Subcutaneous abdominal adipose tissue (tissue), 5 donors: ENCODE measurements at regions not wholly inside any gene's neighbourhood (a gene's known extent, or its start where the extent isn't known, plus 50 kb on each side); places are given as distances from the start of the nearest gene placed in this dataset.

Source experiments
- H3K27ac ChIP-seq: one replicate; pipeline ENCODE4 v1.7.0; 2013; ENCODE audit warnings: low read depth, mild to moderate bottlenecking, inconsistent platforms, low read length, moderate library complexity
- H3K27me3 ChIP-seq, 5 donors: one replicate each; pipeline ENCODE4 v1.7.0; 2013; ENCODE audit warnings: low read length in 5 of 5, inconsistent platforms in 1 of 5; ENCODE audit not compliant: control insufficient read depth in 5 of 5, insufficient read depth in 4 of 5
- H3K36me3 ChIP-seq, 5 donors: one replicate each; pipeline ENCODE4 v1.7.0; 2013; ENCODE audit warnings: low read length in 5 of 5; ENCODE audit not compliant: control insufficient read depth in 5 of 5, insufficient read depth in 5 of 5
- H3K4me1 ChIP-seq, 5 donors: one replicate each; pipeline ENCODE4 v1.7.0; 2013; ENCODE audit warnings: low read length in 5 of 5, mild to moderate bottlenecking in 3 of 5, moderate library complexity in 1 of 5; ENCODE audit not compliant: control insufficient read depth in 5 of 5, insufficient read depth in 5 of 5
- H3K4me3 ChIP-seq, 5 donors: one replicate each; pipeline ENCODE4 v1.7.0; 2013; ENCODE audit warnings: low read length in 5 of 5, low read depth in 1 of 5
- H3K9ac ChIP-seq, 5 donors: one replicate each; pipeline ENCODE4 v1.7.0; 2013; ENCODE audit warnings: low read length in 5 of 5, mild to moderate bottlenecking in 4 of 5, moderate library complexity in 3 of 5
- H3K9me3 ChIP-seq, 5 donors: one replicate each; pipeline ENCODE4 v1.7.0; 2013; ENCODE audit warnings: low read length in 5 of 5; ENCODE audit not compliant: control insufficient read depth in 5 of 5
- donor health status: healthy.
- donor health status: healthy.
- donor health status: healthy.
- donor health status: healthy.
- donor health status: healthy.

DNA sequence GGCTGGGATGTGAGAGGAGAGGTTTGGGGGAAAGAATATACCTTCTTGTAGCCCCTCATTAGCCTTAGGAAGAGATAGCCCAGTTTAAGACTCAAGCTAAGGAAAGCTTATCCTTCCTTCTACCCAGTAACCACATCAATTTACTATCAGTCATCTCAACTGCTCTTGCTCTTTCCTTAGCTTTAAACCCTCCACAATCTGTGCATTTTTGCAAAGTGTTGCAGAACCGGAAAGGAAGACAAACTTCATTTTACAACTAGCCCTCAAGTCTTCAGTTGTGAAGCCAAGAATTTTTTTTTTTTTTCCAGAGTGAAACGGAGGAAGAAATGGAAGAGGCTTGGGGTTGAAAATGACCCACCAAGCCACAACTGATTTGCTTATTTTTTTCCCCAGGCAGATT, 137.0 kb upstream of the LMO4 start:
- Histone ChIP-seq H3K27me3 (no peaks in the 10 kb centered on the region), H3K36me3 (no peaks in the 10 kb centered on the region), H3K4me3 (no peak overlapping the region), H3K9me3 (peaks cover 0 to 7% (median 3%) of the 10 kb centered on the region in 5 donors), H3K9ac (no peak overlapping the region), H3K4me1 (no peaks in the 10 kb centered on the region), H3K27ac (no peak overlapping the region)

DNA sequence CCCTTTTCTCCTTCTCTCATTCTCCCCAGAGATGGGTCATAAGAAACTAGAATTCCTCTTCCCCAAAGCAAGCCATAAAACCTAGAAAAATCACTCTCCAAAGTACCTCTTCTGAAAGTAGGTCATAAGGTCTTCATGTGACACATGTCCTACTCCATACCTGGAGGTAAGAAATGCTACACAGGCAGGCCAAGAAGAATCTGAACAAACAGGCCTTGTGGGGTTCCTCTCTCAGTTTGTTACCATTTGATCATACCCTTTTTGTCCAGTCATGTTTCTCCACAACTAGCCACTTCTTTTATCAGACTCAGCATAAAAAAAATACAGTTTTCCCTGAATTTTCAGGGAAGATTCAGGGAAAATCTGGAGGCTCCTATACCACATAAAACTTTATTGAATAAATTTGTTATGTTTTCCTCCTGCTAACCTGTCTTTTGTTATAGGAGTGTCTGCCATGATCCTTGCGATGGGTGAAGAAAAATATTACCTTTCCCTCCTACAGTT, 134.4 kb upstream of the LMO4 start:
- no peak overlapping the region for H3K27ac ChIP-seq
- H3K36me3 ChIP-seq: no peaks in the 10 kb centered on the region
- H3K4me3 ChIP-seq: no peak overlapping the region
- no peaks in the 10 kb centered on the region for H3K27me3 ChIP-seq
- no peaks in the 10 kb centered on the region for H3K4me1 ChIP-seq
- H3K9ac ChIP-seq: no peak overlapping the region
- peaks cover 0 to 7% (median 3%) of the 10 kb centered on the region in 5 donors for H3K9me3 ChIP-seq

DNA sequence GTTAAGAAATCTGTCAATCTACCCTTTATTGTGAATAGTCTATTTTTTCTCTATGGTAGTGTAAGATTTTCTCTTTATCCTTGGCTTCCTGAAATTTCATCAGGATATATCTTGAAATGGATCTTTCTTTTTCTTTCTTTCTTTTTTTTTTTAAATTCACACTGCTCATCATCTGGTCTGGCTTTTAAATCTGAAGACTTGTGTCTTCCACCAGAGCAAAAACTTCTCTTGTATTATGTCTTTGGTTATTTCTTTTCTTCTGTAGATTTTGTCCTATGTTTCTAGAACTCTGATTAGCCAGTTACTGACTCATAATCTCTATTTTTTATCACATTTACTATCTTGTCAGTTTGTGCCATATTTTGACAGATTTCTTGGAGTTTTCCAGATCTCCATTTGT, 133.8 kb upstream of the LMO4 start:
- H3K4me3 ChIP-seq: no peak overlapping the region
- no peaks in the 10 kb centered on the region for H3K4me1 ChIP-seq
- H3K9ac ChIP-seq: no peak overlapping the region
- peaks cover 0 to 7% (median 3%) of the 10 kb centered on the region in 5 donors for H3K9me3 ChIP-seq
- H3K27ac ChIP-seq: no peak overlapping the region
- H3K27me3 ChIP-seq: no peaks in the 10 kb centered on the region
- no peaks in the 10 kb centered on the region for H3K36me3 ChIP-seq

DNA sequence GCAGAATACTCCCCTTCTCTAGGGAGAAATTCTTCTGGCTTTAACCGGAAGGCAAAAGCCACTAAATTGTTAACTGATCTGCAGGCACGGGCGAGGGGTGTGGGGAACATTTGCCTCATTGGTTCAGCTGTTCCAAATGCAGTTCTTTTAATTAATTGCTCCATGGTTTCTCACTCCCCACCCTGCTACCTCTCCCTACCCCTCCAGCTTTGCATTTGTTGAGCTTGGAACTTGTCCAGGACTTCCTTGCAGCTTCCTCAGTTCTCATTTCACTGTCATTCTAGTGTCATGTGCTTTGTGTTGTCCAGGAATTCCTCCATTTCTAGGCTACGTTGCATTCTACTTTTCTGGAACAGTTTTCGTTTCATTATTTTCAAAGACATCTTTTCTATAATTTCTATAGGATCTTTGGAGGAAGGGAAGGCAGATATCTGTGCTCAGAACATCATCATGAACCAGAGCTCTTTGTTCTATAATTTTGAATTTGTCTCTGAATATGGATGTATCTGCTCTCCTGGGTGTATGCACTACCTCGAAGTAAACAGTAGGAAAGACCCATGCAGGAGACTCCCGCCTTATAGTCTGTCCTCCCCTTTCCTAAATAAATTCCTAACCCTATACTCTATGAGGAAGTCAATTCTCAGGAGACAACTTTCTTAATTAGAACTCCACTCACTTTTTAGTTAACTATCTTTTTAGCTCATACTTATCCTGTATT, 132.4 kb upstream of the LMO4 start:
- no peaks in the 10 kb centered on the region for H3K4me1 ChIP-seq
- no peaks in the 10 kb centered on the region for H3K27me3 ChIP-seq
- H3K36me3 ChIP-seq: no peaks in the 10 kb centered on the region
- no peak overlapping the region for H3K9ac ChIP-seq
- no peak overlapping the region for H3K4me3 ChIP-seq
- H3K27ac ChIP-seq: no peak overlapping the region
- H3K9me3 ChIP-seq: peaks cover 0 to 7% (median 3%) of the 10 kb centered on the region in 5 donors

DNA sequence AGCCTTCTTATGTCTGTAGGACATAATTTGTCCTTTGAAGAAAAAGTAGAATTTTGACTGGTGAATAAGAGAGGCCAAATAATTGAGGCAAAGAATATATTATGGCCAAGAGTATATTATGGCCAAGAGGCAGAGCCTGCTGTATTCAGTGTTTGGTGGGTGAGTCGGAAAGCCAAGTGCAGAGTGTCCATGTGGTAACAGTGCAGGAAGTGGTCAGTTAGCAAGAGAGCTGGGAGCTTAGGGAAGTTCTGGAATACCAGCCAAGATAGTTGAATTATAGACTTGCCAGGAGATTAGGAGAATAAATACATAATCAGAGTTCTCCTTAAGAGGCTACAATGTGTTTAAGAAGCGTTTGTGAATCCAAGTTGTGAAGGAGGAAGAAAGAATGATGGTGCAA, 131.5 kb upstream of the LMO4 start:
- Histone ChIP-seq H3K9ac (no peak overlapping the region), H3K27ac (no peak overlapping the region), H3K27me3 (no peaks in the 10 kb centered on the region), H3K36me3 (no peaks in the 10 kb centered on the region), H3K9me3 (peaks cover 0 to 7% (median 3%) of the 10 kb centered on the region in 5 donors), H3K4me1 (no peaks in the 10 kb centered on the region), H3K4me3 (no peak overlapping the region)

DNA sequence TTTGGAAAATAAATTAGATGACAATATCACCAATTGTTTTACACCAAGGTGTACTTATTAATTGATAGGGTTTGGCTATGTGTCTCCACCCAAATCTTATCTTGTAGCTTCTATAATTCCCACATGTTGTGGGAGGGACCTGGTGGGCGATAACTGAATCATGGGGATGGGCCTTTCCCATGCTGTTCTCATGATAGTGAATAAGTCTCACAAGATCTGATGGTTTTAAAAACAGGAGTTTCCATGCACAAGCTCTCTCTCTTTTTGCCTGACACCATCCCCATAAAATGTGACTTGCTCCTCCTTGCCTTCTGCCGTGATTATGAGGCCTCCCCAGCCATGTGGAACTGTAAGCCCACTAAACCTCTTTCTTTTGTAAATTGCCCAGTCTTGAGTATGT, 131.0 kb upstream of the LMO4 start:
- no peak overlapping the region for H3K9ac ChIP-seq
- H3K4me3 ChIP-seq: no peak overlapping the region
- H3K36me3 ChIP-seq: no peaks in the 10 kb centered on the region
- no peaks in the 10 kb centered on the region for H3K27me3 ChIP-seq
- H3K27ac ChIP-seq: no peak overlapping the region
- H3K4me1 ChIP-seq: no peaks in the 10 kb centered on the region
- H3K9me3 ChIP-seq: peaks cover 0 to 7% (median 3%) of the 10 kb centered on the region in 5 donors

DNA sequence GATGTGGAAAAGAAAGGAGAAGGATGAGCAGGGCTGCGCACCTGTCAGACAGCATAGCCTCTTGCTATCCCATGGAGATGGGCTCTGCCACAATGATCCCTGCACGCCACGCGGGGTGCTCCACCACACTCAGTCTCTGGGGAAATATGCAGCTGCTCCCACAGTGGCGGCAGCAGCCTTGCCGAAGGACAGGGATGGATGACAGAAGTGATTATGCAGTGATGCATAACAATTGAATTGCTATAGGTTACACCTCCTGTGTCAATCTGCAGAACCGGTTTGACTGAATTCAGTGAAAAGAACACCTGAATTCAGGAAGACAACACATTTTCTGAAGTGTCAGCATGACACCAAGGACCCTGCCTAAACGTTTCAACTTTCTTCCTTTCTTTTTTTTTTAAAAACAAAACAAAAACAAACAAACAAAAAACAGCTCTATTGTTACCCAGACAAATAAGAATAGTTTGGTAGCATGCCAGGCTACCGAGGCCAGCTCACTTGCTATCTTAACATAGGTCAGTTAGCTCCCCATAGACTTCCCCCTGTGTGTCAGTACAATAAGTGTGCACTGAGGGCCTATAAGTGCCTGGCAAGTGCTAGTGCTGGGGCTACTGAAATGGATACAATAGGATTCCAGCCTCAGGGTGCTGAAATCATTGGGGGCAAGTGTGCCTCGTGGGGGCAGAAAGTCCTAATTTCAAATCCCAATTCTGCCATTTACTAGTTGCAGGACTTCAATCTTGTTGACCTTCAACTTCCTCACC, 127.6 kb upstream of the LMO4 start:
- no peaks in the 10 kb centered on the region for H3K4me1 ChIP-seq
- no peaks in the 10 kb centered on the region for H3K36me3 ChIP-seq
- H3K4me3 ChIP-seq: no peak overlapping the region
- no peaks in the 10 kb centered on the region for H3K27me3 ChIP-seq
- H3K9ac ChIP-seq: no peak overlapping the region
- no peaks in the 10 kb centered on the region for H3K9me3 ChIP-seq
- H3K27ac ChIP-seq: no peak overlapping the region

DNA sequence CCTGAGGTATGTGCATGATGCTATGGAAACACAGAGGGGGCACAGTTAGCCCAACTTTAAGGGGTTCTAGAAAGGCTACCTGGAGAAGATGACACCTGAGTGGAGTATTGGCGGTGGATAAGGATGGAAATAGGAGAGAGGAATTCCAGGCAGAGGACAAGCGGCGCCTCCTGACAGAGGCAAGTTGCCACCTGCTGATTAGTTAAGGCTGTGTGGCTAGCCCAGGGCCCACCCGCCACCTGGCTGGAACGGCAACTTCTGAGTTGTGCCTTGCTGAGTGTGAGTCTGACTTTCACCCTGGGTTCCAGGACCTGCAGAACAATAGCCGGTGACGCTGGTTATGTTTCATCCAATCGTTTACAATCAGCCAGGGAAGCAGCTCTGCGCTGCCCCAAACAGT, 126.9 kb upstream of the LMO4 start:
- Histone ChIP-seq H3K27me3 (no peaks in the 10 kb centered on the region), H3K4me1 (no peaks in the 10 kb centered on the region), H3K9me3 (no peaks in the 10 kb centered on the region), H3K4me3 (no peak overlapping the region), H3K27ac (no peak overlapping the region), H3K36me3 (no peaks in the 10 kb centered on the region), H3K9ac (no peak overlapping the region)

DNA sequence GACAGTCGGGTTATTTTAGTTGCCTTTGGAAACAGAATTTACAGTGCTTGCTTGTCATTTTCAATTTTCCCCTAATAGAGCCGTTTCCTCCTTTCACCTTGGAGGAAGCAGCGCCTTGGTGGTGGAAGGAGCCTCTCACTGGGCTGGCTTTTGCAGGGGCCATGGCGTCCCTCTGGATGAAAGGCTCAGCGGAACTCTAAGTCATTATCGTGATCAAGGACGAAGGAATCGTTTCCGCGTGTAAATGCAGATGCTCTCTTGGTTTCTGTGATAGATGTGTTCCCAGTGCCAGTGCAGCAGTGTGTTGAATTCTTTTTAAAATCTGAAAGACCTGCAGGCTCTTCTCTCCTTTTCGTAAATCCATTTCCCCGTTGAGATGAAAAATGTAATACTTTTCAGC, 126.2 kb upstream of the LMO4 start:
- no peaks in the 10 kb centered on the region for H3K36me3 ChIP-seq
- H3K27me3 ChIP-seq: no peaks in the 10 kb centered on the region
- H3K4me3 ChIP-seq: peak overlapping the region in 1 of 5 donors; percentile 24
- no peak overlapping the region for H3K27ac ChIP-seq
- no peak overlapping the region for H3K9ac ChIP-seq
- no peaks in the 10 kb centered on the region for H3K4me1 ChIP-seq
- H3K9me3 ChIP-seq: no peaks in the 10 kb centered on the region

DNA sequence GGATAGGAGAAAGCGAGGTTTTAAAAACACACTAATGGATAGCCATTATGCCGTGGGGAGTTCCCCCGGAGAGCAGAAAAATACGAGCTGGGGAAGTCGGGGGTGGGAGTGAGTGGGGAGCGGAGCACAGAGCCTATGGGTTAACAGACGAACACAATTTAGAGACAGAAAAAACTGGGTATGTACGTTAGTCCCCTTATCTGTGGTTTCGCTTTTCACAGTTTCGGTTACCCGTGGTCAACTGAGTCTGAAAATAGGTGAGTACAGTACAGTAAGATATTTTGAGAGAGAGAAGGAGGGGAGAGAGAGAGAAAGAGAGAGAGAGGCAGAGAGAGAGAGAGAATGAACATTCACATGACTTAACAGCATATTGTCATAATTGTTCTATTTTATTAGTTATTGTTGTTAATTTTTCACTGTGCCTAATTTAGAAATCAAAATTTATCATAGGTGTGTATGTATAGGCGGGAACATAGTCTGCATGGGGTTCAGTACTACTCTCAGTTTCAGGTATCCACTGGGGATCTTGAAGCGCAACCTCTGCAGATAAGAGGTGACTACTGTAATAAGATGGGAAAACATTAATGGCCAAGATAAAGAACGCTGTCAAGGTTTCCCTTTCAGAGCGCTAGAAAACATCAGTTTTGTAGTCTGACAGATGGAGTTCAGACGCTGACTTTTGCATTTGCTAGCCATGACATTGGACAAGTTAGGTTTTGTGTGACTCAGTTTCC, 125.6 kb upstream of the LMO4 start:
- Histone ChIP-seq H3K4me1 (no peaks in the 10 kb centered on the region), H3K9ac (peak overlapping the region in 1 of 5 donors; percentile 13), H3K27me3 (no peaks in the 10 kb centered on the region), H3K4me3 (peak overlapping the region in 1 of 5 donors; percentile 24), H3K27ac (no peak overlapping the region), H3K36me3 (no peaks in the 10 kb centered on the region), H3K9me3 (no peaks in the 10 kb centered on the region)
